ENCODE measurements at regions not wholly inside any gene's neighbourhood (a gene's known extent, or its start where the extent isn't known, plus 50 kb on each side); places are given as distances from the start of the nearest gene placed in this dataset.
"Not testable (repeated sequence)": the region's sequence is repeated elsewhere in the genome, so short reads cannot be mapped to it uniquely, and the experiment has no call there.

DNA sequence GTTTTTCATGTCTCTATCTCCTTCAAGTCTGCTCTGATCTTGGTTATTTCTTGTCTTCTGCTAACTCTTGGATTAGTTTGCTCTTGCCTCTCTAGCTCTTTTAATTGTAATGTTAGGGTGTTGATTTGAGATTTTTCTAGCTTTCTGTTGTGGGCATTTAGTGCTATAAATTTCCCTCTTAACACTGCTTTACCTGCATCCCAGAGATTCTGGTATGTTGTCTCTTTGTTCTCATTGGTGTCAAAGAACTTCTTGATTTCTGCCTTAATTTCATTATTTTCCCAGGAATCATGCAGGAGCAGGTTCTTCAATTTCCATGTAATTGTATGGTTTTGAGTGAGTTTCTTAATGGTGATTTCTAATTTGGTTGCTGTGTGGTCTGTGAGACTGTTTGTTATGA, 128.5 kb upstream of the ZNF267 start:
- peaks cover 0 to 69% of the 10 kb centered on the region in 2 experiments; a peak in 2 of 4 replicates for H3K79me2 ChIP-seq (ENCODE audit: control insufficient read depth in 1 of 2, insufficient read depth in 2 of 2, low read length in 2 of 2)
- H3K27ac ChIP-seq (ENCODE audit: low read depth, low read length); H3K4me2 ChIP-seq (ENCODE audit: insufficient read depth in 1 of 2, low read depth in 2 of 2, low read length in 2 of 2); H2BK5ac ChIP-seq (ENCODE audit: low read depth, low read length); H2AFZ ChIP-seq (ENCODE audit: low read length); H3K23ac ChIP-seq (ENCODE audit: insufficient read length); H3K18ac ChIP-seq (ENCODE audit: extremely low read depth, low read length); H3K79me1 ChIP-seq (ENCODE audit: low read depth, low read length); H4K5ac ChIP-seq (ENCODE audit: insufficient read length, low read depth, low read length); DNase-seq (ENCODE audit: low read depth in 1 of 2, low spot score in 2 of 2); H2BK120ac ChIP-seq (replicated peaks; ENCODE audit: low read depth, low read length); H2AK5ac ChIP-seq (ENCODE audit: low read depth, low read length); H2BK20ac ChIP-seq (ENCODE audit: low read length); H3K27me3 ChIP-seq (replicated peaks in 1 of 4; ENCODE audit: control insufficient read depth in 3 of 4, extremely low read depth in 1 of 4, insufficient read depth in 3 of 4, low read length in 3 of 4); H3K23me2 ChIP-seq (ENCODE audit: low read depth, low read length); H3K9ac ChIP-seq (replicated peaks in 1 of 4; ENCODE audit: extremely low read depth in 1 of 4, low read depth in 3 of 4, low read length in 3 of 4); H3K4me1 ChIP-seq (replicated peaks in 1 of 4; ENCODE audit: control insufficient read depth in 3 of 4, insufficient read depth in 4 of 4, low read length in 3 of 4); POLR2A ChIA-PET (ENCODE audit: partially characterized antibody); H4K91ac ChIP-seq (replicated peaks; ENCODE audit: insufficient read length, low read length); H4K20me1 ChIP-seq (replicated peaks in 1 of 2; ENCODE audit: control insufficient read depth in 1 of 2, insufficient read depth in 2 of 2, low read length in 2 of 2); H3K4me3 ChIP-seq (ENCODE audit: extremely low read depth in 1 of 4, insufficient read depth in 2 of 4, low read depth in 3 of 4, low read length in 4 of 4); H2BK12ac ChIP-seq (ENCODE audit: low read depth, low read length); H2BK15ac ChIP-seq (ENCODE audit: low read length); H3K4ac ChIP-seq (replicated peaks; ENCODE audit: insufficient read length, low read depth, low read length); H3K56ac ChIP-seq (replicated peaks; ENCODE audit: insufficient read length, low read depth, low read length); H4K8ac ChIP-seq (ENCODE audit: extremely low read depth, insufficient read depth, low read length); FAIRE-seq; H3K14ac ChIP-seq (ENCODE audit: insufficient read length): not testable (repeated sequence)
- CTCF ChIA-PET (ENCODE audit: partially characterized antibody) = interaction anchor here (0.8 kb wide), 1 partner anchor 32 kb away, joined by 4 read pairs; no protein-coding TSS in a partner anchor
- H3K36me3 ChIP-seq (ENCODE audit: control insufficient read depth in 2 of 4, insufficient read depth in 4 of 4, low read length in 3 of 4) = peaks cover 0 to 22% (median 0%) of the 10 kb centered on the region in 4 experiments; a peak in 2 of 8 replicates
- peaks cover 42 to 43% of the 10 kb centered on the region in 2 experiments for H3K9me3 ChIP-seq (ENCODE audit: insufficient read depth in 2 of 2, low read depth in 1 of 2, low read length in 1 of 2)
